HepG2 (cell line): ENCODE measurements at regions not wholly inside any gene's neighbourhood (a gene's known extent, or its start where the extent isn't known, plus 50 kb on each side); places are given as distances from the start of the nearest gene placed in this dataset.
A peak's percentile ranks its signal among the peaks of the same experiment; 100 is the strongest.

Experiments
- AGO2 ChIP-seq: fragments of 200-400 bp; formaldehyde crosslinking; optimal IDR thresholded peaks from 2 replicates; pipeline ENCODE3; 2017; ENCODE audit warnings: mild to moderate bottlenecking, low read depth, low read length, moderate library complexity
- BCL6 ChIP-seq: IDR thresholded peaks from 2 replicates; pipeline ENCODE4 v1.6.1; 2016; ENCODE audit warnings: missing genetic modification reagents, missing compliant biosample characterization
- CBFB ChIP-seq: sonication (generic); formaldehyde crosslinking; IDR thresholded peaks from 2 replicates; pipeline ENCODE4 v1.4.0; 2020; ENCODE audit warnings: missing genetic modification reagents
- CBX1 ChIP-seq: IDR thresholded peaks from one replicate; pipeline ENCODE4 v1.6.1; 2016; ENCODE audit warnings: antibody characterized with exemption, low read depth
- FOXK2 ChIP-seq: fragments of 450-650 bp; IDR thresholded peaks from 2 replicates; pipeline ENCODE4 v1.6.1; 2016
- HHEX ChIP-seq: IDR thresholded peaks from 2 replicates; pipeline ENCODE4 v1.6.1; 2016; ENCODE audit warnings: control low read depth
- MZF1 ChIP-seq: sonication (generic); formaldehyde crosslinking; IDR thresholded peaks from 2 replicates; pipeline ENCODE4 v1.8.1; 2023; ENCODE audit warnings: mild to moderate bottlenecking, missing genetic modification reagents, borderline replicate concordance
- NFRKB ChIP-seq: fragments of 450-650 bp; IDR thresholded peaks from 2 replicates; pipeline ENCODE4 v1.6.1; 2017
- RFX3 ChIP-seq: IDR thresholded peaks from 2 replicates; pipeline ENCODE4 v1.6.1; 2016; ENCODE audit warnings: missing biosample characterization, missing genetic modification reagents
- SALL2 ChIP-seq: sonication (generic); formaldehyde crosslinking; IDR thresholded peaks from 2 replicates; pipeline ENCODE4 v1.8.1; 2023; ENCODE audit warnings: mild to moderate bottlenecking, missing genetic modification reagents, inconsistent platforms
- SKI ChIP-seq: fragments of 450-650 bp; IDR thresholded peaks from one replicate; pipeline ENCODE4 v1.6.1; 2018; ENCODE audit warnings: mild to moderate bottlenecking; ENCODE audit not compliant: partially characterized antibody
- SSRP1 ChIP-seq: IDR thresholded peaks from 2 replicates; pipeline ENCODE4 v1.6.1; 2016; ENCODE audit warnings: control low read depth
- ZNF121 ChIP-seq: sonication (generic); formaldehyde crosslinking; IDR thresholded peaks from 2 replicates; pipeline ENCODE4 v1.5.0; 2020; ENCODE audit warnings: mild to moderate bottlenecking, missing genetic modification reagents
- ZNF235 ChIP-seq: sonication (generic); formaldehyde crosslinking; IDR thresholded peaks from 2 replicates; pipeline ENCODE4 v1.8.1; 2023; ENCODE audit warnings: mild to moderate bottlenecking, missing genetic modification reagents, borderline replicate concordance
- ZNF616 ChIP-seq: sonication (generic); formaldehyde crosslinking; IDR thresholded peaks from 2 replicates; pipeline ENCODE4 v1.5.0; 2020; ENCODE audit warnings: low read depth, mild to moderate bottlenecking, missing genetic modification reagents
- ZSCAN22 ChIP-seq: sonication (generic); formaldehyde crosslinking; IDR thresholded peaks from 2 replicates; pipeline ENCODE4 v1.4.0; 2020; ENCODE audit warnings: mild to moderate bottlenecking, missing genetic modification reagents
- TF ChIP-seq, protein P1 (sequence below): sonication (generic); formaldehyde crosslinking; IDR thresholded peaks from 2 replicates; pipeline ENCODE4 v1.5.0; 2020; ENCODE audit warnings: missing genetic modification reagents
- TF ChIP-seq, protein P2 (sequence below), 2 experiments: IDR thresholded peaks; 2 replicates each; pipeline ENCODE4 v1.6.1; 2011 to 2012; ENCODE audit warnings: low read length in 2 of 2, borderline replicate concordance in 1 of 2, low read depth in 1 of 2, mild to moderate bottlenecking in 1 of 2, moderate library complexity in 1 of 2
- TF ChIP-seq, protein P3 (sequence below): sonication (generic); formaldehyde crosslinking; IDR thresholded peaks from 2 replicates; pipeline ENCODE4 v1.5.0; 2020; ENCODE audit warnings: missing genetic modification reagents
- TF ChIP-seq, protein P4 (sequence below): sonication (generic); formaldehyde crosslinking; IDR thresholded peaks from 2 replicates; pipeline ENCODE4 v1.4.0; 2020; ENCODE audit warnings: missing genetic modification reagents, low read depth, mild to moderate bottlenecking, borderline replicate concordance
- TF ChIP-seq, protein P5 (sequence below): IDR thresholded peaks from 2 replicates; pipeline ENCODE4 v1.6.1; 2016; ENCODE audit warnings: missing biosample characterization, missing genetic modification reagents, low read depth
- TF ChIP-seq, protein P6 (sequence below): fragments of 450-650 bp; IDR thresholded peaks from 2 replicates; pipeline ENCODE4 v1.6.1; 2017

DNA sequence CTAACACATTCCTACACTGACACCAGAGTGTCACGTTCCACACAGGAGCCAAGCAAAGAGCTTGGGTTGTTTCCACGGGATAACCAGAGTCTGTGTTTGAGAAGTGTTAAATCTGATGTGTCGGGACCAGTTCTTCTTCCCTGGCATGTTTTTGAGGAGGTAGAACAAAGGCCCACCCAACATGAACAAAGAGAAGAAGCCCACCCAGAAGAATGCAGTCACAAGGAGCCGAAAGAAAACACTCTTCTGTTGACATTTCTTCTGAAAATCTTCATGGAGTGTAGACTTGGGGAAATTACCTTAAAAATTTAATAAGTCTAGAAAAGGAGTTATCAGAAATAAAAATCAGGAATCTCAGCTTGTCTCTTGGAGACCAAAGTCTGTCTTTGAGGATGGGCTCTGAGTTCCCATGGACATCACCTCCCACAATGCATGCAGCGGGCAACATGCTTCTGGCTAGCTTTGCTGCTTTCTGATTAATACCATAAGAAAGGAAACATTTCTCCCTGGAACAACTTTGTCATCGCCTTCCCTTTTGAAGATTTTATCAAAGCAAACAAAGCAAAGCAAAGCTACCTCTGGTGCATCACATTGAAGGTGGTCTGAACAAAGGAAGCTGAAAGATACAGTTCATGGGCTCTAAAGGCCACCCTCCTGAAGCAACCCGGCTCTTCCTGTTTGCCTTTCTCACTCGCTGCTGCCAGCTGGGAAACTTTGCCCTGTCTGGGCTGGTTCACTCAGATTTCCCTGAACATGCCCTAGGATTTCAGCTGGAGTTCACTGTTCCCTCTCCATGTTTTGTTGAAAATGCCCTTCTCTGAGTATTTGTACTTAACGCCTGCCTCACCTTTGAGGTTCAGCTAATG is 448.1 kb downstream of the KIF16B start (continued):
- TF ChIP-seq, protein P1, sequence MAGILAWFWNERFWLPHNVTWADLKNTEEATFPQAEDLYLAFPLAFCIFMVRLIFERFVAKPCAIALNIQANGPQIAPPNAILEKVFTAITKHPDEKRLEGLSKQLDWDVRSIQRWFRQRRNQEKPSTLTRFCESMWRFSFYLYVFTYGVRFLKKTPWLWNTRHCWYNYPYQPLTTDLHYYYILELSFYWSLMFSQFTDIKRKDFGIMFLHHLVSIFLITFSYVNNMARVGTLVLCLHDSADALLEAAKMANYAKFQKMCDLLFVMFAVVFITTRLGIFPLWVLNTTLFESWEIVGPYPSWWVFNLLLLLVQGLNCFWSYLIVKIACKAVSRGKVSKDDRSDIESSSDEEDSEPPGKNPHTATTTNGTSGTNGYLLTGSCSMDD (CRISPR knock-in tag): no peak
- TF ChIP-seq NFRKB (no peak), MZF1 (CRISPR knock-in tag) (no peak), SKI (no peak), SSRP1 (CRISPR knock-in tag) (no peak), ZNF616 (no peak), RFX3 (no peak), ZSCAN22 (CRISPR knock-in tag) (no peak), HHEX (CRISPR knock-in tag) (no peak), ZNF235 (CRISPR knock-in tag) (no peak), ZNF121 (CRISPR knock-in tag) (peak; percentile 73), SALL2 (no peak), CBX1 (no peak), AGO2 (no peak), BCL6 (no peak), CBFB (CRISPR knock-in tag) (no peak), FOXK2 (no peak)
- TF ChIP-seq, protein P2, sequence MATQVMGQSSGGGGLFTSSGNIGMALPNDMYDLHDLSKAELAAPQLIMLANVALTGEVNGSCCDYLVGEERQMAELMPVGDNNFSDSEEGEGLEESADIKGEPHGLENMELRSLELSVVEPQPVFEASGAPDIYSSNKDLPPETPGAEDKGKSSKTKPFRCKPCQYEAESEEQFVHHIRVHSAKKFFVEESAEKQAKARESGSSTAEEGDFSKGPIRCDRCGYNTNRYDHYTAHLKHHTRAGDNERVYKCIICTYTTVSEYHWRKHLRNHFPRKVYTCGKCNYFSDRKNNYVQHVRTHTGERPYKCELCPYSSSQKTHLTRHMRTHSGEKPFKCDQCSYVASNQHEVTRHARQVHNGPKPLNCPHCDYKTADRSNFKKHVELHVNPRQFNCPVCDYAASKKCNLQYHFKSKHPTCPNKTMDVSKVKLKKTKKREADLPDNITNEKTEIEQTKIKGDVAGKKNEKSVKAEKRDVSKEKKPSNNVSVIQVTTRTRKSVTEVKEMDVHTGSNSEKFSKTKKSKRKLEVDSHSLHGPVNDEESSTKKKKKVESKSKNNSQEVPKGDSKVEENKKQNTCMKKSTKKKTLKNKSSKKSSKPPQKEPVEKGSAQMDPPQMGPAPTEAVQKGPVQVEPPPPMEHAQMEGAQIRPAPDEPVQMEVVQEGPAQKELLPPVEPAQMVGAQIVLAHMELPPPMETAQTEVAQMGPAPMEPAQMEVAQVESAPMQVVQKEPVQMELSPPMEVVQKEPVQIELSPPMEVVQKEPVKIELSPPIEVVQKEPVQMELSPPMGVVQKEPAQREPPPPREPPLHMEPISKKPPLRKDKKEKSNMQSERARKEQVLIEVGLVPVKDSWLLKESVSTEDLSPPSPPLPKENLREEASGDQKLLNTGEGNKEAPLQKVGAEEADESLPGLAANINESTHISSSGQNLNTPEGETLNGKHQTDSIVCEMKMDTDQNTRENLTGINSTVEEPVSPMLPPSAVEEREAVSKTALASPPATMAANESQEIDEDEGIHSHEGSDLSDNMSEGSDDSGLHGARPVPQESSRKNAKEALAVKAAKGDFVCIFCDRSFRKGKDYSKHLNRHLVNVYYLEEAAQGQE (IDR thresholded peaks at IDR 0.05; ENCODE audit: borderline replicate concordance in 1 of 2, low read depth in 1 of 2, low read length in 2 of 2): peak in 1 of 2 experiments; percentile 41; a peak in 1 of 4 replicates
- TF ChIP-seq, protein P3, sequence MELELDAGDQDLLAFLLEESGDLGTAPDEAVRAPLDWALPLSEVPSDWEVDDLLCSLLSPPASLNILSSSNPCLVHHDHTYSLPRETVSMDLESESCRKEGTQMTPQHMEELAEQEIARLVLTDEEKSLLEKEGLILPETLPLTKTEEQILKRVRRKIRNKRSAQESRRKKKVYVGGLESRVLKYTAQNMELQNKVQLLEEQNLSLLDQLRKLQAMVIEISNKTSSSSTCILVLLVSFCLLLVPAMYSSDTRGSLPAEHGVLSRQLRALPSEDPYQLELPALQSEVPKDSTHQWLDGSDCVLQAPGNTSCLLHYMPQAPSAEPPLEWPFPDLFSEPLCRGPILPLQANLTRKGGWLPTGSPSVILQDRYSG (CRISPR knock-in tag): no peak
- TF ChIP-seq, protein P4, sequence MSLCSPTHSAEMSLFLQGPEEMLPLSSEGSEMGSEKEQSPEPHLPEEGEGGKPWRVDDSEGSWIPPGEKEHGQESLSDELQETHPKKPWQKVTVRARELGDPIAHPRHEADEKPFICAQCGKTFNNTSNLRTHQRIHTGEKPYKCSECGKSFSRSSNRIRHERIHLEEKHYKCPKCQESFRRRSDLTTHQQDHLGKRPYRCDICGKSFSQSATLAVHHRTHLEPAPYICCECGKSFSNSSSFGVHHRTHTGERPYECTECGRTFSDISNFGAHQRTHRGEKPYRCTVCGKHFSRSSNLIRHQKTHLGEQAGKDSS (CRISPR knock-in tag): no peak
- TF ChIP-seq, protein P5, sequence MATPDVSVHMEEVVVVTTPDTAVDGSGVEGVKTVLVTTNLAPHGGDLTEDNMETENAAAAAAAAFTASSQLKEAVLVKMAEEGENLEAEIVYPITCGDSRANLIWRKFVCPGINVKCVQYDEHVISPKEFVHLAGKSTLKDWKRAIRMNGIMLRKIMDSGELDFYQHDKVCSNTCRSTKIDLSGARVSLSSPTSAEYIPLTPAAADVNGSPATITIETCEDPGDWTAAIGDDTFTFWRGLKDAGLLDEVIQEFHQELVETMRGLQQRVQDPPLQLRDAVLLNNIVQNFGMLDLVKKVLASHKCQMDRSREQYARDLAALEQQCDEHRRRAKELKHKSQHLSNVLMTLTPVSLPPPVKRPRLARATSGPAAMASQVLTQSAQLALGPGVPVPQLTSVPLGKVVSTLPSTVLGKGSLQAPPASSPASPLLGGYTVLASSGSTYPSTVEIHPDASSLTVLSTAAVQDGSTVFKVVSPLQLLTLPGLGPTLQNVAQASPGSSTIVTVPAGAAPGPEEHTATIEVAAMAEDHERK: no peak
- TF ChIP-seq, protein P6, sequence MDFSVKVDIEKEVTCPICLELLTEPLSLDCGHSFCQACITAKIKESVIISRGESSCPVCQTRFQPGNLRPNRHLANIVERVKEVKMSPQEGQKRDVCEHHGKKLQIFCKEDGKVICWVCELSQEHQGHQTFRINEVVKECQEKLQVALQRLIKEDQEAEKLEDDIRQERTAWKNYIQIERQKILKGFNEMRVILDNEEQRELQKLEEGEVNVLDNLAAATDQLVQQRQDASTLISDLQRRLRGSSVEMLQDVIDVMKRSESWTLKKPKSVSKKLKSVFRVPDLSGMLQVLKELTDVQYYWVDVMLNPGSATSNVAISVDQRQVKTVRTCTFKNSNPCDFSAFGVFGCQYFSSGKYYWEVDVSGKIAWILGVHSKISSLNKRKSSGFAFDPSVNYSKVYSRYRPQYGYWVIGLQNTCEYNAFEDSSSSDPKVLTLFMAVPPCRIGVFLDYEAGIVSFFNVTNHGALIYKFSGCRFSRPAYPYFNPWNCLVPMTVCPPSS: no peak
